A673 (cell line): ENCODE measurements at regions not wholly inside any gene's neighbourhood (a gene's known extent, or its start where the extent isn't known, plus 50 kb on each side); places are given as distances from the start of the nearest gene placed in this dataset.

Experiments
- CTCF ChIP-seq: fragments of 300-800, 200-600 bp; sonication (generic); conservative IDR thresholded peaks from 2 replicates; pipeline ENCODE4 v1.5.1; 2017; ENCODE audit warnings: low read depth, mild to moderate bottlenecking, antibody characterized with exemption, low read length, moderate library complexity, mixed read lengths
- EZH2 ChIP-seq: fragments of 200-600 bp; sonication (generic); IDR thresholded peaks from 2 replicates; pipeline ENCODE4 v1.6.1; 2017; ENCODE audit warnings: borderline replicate concordance, low read depth, mild to moderate bottlenecking, mixed read lengths, antibody characterized with exemption, low read length; ENCODE audit not compliant: poor library complexity, severe bottlenecking

DNA sequence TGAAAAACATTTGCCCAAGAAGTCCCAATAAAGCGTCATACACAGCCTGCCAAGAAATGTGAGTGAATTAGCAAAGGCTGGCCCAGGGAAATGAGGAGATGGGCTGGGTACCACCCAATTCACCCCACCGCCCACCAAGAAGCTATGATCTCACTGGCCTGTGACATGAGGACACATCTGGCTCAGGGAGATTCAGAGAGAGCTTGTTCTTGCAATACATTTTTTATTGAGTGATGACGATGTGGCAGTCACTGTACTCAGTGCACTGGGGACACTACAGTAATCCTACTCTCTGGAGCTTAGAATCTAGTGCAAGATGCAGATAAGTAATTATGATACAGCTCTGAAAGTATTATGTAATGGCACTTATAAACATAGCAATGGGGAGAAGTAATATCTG, 64.6 kb upstream of the IGFBP2 start:
- TF ChIP-seq CTCF = no peak
- TF ChIP-seq EZH2 = no peak
